T follicular helper cell (primary cell): ENCODE measurements at regions not wholly inside any gene's neighbourhood (a gene's known extent, or its start where the extent isn't known, plus 50 kb on each side); places are given as distances from the start of the nearest gene placed in this dataset.

Experiments used
- DNase-seq: peaks from one replicate; pipeline ENCODE4 v3.0.0-alpha.2; 2020; ENCODE audit warnings: low read depth

DNA sequence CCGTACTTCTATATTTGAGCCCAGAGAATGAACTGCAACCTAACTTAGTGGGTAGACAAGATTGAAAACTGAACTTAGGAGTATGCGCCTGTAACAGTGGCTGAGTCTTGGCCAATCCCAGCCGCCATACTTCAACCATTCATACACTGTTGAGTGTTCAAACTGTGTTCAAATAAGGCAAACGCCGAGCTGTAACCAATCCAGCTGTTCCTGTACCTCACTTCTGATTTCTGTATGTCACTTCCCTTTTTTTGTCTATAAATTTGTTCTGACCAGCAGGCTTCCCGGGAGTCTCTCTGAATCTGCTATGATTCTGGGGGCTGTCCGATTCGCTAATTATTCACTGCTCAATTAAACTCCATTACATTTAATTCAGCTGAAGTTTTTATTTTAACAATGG lies 58.6 kb upstream of the TPM1 start:
- no peak for DNase-seq

DNA sequence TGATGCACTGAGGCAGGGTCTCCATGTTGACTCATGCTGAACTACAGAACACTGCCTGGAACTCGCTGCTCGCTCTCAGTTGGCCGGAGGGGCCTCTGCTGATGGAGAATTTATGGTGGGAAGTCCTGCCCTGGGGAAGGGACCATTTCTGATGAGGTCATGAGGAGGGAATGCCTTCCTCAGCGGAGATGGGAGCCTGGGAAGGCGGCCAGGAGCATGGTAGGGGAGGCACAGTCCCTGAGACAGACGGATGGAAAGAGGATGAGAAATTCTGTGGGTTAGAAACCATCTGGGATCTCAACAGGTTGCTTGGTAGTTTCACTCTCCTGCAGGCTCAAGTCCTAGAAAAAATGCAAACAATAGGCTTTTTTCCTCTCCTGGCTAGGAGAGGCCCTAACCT lies 56.8 kb upstream of the TPM1 start:
- no peak for DNase-seq

DNA sequence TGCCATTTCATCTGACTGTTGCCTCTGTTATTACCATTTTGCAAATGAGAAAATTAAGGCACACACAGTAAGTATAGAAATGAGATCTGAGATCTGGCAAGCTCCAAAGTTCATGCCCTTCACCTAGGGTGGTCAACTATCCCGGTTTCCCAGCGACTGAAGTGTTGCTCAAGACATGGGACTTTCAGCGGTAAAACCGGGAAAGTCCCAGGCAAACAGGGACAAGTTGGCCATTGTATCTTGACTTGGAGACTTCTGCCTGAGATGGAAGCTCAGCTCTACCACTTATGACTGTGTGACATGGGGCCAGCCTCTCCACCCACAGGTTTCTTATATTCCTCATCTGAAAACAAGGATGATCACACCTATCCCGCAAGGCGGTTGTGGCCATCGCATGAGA lies 55.6 kb upstream of the TPM1 start:
- DNase-seq, result no peak

DNA sequence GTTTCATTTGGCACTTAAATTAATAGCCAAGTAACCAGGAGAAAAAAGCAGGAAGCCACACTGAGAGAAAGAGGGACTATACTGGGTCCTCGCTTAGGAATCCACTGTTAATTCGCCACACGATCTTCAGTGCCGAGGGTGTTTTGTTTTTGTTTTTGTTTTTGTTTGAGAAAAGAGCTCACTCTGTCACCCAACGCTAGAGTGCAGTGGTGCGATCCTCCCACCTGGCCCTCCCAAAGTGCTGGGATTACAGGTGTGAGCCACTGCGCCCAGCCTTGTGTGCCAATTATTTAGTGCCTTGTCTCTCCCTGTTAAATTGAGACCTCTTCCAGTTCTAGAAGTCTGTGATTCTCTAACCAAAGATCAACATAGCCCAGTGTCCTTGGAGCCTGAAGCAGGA lies 53.8 kb upstream of the TPM1 start:
- no peak for DNase-seq

DNA sequence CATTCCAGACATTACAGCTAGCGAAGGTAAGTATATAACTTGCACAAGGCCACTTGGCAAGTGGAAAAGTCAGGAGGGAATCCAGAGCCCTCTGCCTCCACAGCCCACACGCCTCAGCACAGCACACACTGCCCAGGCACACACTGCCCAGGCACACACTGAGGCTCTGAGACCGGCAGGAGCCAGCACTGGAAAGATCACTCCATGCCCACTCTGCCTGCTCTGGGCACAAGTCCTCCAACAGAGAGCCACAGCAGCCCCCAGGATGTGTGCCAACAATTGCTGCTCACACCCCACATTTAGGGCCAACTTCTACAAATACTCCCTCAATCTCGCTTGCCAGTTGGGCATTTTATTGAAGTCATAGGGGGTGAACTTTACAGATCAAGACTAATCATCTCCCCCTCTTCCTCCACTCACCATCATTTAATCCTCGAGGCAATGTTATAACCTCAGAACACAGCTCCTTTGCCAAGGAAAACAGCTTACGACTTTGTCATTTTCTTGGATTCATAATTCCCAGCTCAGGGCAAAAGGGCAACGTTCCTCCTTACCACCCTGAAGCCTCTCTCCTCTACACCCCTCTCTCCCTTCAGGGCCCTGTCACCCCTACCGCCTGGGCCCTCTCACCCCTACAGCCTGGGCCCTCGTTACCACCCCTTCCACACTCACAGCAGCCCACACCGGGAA lies 53.0 kb upstream of the TPM1 start:
- no peak for DNase-seq

DNA sequence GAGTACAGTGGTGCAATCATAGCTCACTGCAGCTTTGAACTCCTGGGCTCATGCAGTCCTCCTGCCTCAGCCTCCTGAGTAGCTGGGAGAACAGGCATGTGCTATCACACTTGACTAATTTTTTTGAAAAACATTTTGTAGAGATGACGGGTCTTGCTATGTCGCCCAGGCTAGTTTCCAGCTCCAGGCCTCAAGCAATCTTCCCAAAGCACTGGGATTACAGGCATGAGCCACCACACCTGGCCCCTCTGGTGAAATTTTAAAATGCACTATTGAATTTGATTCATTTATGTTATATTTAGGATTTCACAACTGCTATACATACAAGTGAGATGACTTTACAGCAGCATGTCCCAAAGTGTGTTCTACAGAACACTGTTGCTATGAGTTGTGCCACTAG lies 50.8 kb upstream of the TPM1 start:
- no peak for DNase-seq

DNA sequence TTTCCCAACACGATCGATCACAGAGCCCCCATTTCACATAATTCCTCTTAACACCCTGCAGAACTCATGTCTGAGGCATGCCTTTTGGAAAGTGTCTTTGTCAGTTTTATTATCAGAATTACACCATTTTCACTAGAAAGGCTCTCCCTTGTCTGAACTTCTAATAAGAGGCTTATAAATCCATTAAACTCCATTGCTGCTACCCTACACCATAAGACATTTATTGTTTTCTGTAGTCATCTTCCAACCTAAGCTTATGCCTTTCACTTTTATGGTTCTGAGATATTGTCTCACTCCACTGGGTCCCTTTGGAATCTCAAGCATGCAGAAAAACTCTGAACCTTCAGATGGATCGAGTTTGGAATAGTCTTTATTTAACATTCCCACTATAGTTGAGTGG lies 50.2 kb upstream of the TPM1 start:
- DNase-seq, result no peak
